GM19025 (cell line): ENCODE measurements at regions not wholly inside any gene's neighbourhood (a gene's known extent, or its start where the extent isn't known, plus 50 kb on each side); places are given as distances from the start of the nearest gene placed in this dataset.

Source experiments
- ATAC-seq: cut with Tn5 transposase; IDR thresholded peaks from one replicate; pipeline ENCODE4 v1.9.1; 2021; ENCODE audit warnings: mild to moderate bottlenecking, low read depth, moderate library complexity; ENCODE audit not compliant: unreplicated experiment

DNA sequence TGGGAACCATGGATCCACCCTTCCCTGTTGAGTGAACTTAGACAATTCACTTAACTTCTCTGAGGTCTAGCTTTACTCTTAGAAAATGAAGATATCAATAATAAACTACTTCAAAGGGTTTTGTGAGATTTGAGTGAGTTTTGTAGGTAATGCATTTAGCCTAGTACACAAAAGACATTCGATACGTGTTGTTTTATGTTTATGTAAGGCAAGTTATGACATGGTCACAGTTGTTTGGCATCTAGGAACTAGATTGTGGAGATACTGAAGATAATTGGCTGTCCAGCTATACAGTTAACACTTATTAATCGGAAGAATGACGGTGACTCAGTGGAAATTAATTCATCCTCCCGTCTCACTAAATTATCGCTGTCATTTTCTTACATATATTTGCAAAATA, 1781.1 kb upstream of the TENM3 start:
- no peak for ATAC-seq

DNA sequence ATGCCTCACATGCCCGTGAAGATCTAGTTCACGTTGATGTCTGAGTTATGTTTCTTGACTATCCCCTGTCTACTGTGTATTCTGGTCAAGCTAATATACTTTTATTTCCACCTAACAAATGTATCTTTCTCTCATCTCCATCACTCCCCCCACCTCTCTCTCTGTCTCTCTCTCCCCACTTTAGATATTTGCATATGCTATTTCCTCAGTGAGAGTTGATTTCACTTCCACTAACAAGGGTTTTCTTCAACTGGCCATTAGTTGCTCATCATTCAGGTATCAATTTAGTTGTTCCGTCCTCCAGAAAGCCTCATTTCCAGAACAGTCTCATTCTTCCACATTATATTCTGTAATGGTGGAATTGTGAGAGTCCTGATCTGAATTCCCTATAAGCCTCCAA, 1777.8 kb upstream of the TENM3 start:
- ATAC-seq = no peak

DNA sequence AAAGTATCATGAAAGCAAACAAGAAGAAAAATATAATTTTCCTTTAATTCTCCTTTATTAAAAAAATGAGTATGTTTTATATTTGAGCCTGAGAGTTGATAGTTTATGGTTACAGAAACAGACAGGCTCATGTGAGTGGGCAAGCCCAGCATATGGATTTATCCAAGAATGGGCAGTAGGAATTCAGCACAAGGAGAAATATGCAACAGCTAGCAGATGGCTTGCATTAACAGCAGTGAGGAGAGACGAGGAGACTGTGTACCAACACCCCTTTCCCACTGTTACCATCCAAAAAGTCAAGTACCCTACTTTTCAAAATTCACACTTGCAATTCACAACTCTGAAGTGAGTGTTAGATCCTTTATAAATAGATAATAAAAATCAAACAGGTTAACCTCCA, 1760.2 kb upstream of the TENM3 start:
- no peak for ATAC-seq

DNA sequence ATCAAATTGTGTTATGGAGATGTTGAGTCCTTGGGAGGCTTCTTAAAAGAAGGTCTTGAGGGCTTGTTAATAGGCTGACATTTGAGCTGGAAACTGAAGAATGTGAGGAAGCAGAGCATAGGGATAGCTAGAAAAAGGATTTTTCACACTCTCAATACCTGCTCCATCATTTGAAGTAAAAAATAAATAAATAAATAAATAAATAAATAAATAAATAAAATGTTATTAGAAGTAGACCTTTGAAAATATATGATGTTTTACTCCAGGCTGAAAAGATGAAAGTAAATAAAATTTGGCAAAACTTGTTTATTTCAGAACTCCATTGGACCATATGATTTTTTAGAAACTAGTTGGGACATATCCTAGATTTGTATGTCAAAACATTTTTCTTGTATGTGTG, 1757.8 kb upstream of the TENM3 start:
- no peak for ATAC-seq

DNA sequence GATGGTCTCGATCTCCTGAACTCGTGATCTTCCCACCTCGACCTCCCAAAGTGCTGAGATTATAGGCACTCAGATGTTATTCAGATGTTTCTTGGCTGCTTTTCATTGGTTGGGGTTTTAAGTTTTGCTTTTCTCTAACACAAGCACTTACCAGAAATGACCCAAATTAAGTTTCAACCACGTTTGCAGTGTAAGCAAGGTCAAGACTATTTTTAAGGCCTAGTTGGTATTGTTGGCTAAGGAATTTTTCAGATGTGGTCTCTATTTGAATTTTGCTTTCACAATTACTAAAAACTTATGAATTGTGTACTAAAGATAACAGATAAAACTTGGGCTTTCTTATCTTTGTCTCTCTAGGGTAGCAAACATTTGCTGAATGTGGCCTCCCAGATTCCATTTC, 1756.9 kb upstream of the TENM3 start:
- ATAC-seq = no peak

DNA sequence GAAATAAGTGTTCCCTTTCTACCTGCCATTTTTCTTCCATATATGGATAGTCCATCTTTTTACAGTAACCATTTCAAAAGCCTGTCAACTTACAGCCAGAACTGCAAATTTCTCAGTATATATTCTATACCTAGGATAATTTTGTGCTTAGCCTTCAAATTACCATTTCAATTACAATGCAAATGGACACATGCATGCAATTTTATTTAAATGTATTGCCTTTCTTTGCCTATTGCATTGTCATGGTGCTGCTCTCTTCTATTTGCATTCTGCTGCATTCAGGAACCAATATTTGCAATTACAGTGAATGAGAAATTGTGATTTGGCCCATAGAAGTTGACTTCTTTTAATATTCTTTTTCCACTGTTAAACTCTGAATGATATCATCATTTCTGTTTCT, 1753.4 kb upstream of the TENM3 start:
- no peak for ATAC-seq

DNA sequence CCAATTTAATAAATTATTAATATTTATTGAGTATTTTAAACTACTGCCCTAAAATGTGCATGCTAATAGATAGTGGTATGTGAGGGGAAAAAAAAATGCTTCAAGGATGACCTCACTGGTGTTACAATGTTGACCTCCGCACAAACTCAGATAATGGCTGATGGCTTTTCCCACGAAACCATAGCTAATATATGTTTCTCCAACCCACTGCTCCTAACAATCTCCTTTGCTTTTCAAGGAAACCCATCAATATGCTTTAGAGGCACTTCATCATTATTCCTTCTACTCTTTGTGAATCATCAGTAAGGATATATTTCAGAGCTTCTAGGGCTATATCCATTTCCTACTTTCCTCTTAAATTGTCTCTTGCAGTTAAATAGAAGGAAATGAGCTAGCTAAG, 1752.0 kb upstream of the TENM3 start:
- no peak for ATAC-seq

DNA sequence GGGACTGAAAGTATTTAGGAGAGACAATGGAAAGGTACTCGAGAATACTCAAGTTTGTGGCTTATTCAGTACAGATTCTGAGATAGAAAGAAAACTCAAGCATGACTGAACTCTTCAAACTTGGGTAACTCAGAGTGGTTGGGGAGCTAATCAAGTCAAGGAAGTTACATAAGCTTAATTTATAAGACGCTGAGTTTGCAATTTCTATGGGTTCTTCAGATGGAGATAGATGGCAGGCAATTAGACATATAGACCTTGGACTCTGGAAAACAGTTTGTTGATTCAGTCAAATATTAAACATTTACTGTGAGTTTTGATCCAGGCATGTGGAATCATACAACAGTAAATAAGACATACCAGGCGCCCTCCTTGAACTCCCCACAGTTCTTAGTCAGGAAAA, 1749.9 kb upstream of the TENM3 start:
- ATAC-seq = no peak

DNA sequence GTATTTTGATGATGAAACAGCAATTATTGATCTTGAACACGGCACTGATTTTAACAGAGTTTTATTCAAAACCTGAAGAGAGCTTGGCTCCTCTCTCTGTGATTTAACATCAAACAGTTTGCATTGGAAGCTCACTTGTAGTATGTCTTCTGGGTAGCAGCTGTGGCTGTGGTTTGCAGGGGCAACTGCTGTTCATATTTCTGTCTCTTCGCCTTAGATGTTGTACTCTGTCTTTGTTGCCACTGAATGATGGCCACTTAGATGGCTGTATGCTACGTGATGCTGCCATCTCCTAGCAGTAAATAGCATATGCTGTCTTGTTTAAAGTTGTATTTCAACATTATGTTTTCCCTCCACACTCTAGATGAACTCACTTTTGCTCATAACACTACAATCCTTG, 1743.0 kb upstream of the TENM3 start:
- ATAC-seq = no peak

DNA sequence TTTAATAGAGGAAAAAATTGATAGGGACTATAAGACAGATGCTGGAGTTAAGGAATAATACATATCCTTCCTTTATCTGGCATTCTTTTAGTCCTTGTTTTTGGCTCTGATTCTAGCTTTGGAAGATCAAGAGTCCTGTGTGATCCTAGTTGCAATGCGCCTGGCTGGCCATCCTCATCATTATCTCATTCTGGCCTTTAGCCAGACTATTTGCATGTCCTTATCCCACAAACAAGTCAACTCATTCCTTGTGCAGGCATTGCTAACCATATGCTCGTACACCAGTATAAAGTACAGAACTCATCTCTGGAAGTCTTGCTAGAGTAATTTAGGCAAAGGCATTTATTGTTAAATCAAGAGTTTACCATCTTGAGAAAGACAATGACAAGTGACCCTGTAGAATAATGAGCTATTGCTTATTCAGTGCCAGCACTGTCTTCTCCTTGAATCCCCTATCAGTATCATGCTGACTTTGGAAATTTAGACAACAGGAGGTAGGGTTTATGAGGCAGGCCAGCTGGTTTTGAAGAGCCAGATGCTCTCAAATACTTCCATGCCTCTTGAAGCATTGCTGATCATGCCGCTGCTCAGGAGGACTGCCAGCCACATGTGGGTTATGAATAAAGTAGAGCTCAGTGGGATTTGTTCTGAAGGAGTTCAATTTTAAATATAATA, 1730.3 kb upstream of the TENM3 start:
- ATAC-seq = no peak

DNA sequence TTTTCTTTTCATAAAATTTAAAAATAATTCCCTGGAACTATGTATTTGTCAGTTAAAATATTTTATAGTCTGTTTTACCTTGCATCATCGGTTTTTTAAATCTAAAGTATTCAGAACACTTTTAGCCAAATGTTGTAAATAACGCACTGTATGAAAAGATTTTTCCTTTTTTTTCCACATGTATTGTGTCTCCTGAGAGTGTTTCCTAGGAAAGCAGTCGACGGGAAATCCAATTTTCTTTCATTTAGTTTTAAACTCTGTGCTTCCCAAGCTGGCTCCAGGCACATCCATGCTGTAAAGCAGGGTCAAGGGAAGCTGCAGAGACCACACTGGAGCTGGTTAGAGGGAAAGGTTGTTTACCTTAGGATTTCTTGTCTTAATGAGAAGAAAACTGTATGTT, 1724.3 kb upstream of the TENM3 start:
- no peak for ATAC-seq

DNA sequence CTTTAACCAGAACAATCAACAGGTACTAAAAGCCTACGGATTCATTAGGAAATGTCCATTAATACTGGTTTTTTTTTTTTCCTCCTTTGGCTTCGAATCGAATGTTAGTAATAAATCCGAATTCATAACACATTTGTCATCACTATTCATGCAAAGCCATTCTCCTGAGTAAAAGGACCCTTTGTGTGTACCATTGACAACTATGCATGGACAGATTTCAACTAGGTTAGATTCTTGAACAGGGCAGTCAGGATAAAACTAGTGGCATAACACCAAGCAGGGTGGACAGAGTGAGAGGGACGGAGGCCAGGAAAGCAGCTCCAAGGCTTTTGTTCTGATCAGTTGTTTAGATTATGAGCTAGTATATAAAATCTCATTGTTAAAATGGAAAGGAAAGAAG, 1722.0 kb upstream of the TENM3 start:
- no peak for ATAC-seq

DNA sequence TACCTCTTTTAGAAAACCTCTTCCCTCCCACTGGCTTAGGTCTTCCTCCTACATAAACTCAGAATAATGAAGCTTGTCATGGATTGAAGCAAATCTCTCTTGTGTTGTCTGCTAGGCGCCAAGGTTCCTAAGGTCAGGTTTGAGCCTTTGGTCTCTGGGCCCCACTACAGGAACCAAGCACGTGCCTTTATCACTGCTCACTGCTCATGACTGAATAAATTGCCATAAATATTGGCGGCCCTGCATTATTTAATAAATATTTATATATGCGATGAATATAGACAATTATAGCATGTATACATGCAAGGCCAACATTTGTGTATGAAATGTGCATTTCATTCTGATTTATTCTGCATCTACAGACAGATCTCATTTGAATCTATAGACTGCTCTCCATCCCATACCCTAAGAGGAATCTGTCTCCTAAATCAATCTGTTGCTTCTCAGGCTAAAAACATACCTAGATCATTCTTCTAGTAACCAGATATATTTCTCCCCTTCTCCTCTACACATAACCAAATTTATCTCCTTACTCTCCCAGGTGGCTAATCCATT, 1717.6 kb upstream of the TENM3 start:
- ATAC-seq = no peak

DNA sequence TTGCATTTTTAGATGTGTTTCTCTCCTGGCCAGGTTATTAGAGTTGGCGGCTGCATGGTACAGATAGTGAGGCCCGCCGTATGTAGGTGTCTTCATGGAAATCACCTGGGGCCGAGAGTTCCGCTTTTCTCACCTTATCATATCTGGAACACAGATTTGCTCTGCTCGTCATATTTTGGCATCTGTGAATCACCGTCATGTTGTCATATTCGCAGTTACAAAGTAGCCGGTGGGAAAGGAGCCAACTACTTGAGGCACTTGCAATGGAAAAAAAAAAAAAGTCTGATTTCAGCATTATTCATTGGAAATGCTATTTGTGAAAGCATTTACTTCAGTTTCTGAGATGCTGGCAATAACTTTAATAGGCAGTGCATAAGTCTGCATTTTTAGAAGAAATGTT, 1715.2 kb upstream of the TENM3 start:
- no peak for ATAC-seq

DNA sequence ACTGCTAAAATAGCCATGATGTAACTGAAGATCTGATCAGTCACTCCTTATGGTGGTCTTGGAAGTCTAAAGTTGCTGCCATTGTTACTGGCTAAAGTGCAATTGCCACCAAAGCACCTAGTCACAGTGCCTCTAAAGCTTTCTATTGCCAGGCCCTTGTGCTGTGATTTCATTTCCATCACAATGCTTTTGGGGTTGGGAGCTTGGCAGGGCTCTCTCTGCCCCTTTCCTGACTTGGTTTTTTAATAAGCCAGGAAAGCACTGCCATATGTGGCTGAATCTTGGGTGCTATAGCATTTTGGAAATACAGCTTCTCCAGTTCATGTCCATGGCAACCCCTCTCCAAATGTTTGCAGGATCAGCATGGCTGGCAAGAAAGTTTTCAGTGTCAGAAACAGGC, 1712.4 kb upstream of the TENM3 start:
- no peak for ATAC-seq

DNA sequence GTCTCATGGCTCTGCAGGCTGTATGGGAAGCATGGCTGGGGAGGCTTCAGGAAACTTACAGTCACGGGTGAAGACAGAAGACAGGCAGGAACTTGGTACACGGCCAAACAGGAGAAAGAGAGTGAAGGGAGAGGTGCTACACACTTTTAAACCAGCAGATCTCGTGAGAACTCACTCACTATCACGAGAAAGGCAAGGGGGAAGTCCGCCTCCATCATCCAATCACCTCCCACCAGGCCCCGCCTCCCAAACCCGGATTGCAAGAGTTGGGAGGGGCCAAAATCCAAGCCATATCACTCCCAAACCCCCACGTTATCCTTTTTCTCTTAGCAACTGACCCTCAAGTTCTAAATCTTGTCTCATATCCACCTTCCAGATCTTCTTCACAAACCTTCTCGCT, 1710.5 kb upstream of the TENM3 start:
- no peak for ATAC-seq

DNA sequence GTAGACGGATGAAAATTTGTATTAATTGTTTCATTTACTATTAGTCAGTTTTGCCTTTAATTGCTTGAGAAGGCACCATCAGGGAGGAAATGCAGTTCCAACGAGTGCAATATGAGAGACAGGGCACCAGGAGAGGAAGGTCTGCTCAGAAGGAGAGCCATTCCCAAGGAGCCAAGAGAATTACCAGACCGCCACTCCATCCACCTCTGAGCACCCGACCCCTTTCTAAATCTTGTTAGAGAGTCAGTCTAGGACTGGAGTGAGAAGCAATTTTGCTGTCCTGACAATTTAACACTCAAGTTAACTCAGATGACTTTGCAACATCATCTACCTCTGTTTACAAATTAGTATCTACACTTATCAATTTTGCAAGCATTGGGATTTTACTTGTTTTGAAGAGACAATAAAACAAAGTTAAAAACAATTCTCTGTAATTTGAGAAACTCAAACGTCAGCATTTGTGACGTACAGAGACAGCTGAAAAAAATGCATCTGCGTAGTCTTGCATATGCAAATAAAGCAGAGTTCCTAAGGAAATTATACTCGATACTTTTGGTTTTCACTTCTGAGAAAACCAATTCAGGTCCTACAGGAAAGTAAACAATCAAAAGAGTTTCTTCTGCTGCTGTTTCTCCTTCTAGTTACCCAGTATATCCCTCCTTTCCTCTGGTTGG, 1704.7 kb upstream of the TENM3 start:
- ATAC-seq = no peak

DNA sequence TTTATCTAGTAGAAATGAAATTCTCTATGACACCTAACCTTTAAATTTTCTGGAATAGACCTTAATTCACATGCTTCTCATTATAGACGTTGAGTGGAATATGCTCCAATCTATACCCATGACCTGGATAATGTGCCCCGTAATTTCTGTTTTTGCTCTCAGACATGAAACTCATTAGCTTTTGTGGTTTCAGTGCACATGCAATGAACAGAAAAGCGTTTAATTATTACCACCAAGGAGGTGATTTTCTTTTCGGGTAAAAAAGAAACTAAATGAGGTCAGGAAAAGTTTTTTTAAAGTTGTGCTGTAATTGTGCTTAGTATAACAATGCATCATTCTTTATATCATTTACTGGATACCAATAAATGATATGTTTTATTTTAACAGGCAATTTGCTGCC, 1703.9 kb upstream of the TENM3 start:
- ATAC-seq = peak; percentile 66

DNA sequence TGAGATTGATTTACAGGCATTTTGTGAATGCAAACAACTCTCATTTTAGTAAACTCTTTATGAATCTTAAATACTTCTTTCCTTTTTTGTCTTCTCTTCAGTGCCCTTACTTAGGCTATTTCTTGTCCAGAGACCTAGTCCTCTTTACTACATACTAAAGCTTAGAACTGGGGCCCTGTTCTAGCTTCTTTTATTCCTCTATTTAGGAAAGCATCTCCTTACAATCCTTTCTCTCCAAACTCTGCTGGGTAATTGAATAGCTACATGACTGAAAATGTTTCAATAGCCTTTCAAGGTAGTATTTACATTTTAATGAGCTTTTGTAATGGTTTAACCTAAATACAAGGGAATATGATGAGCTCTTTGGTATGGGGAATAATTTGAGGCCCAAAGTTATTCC, 1701.5 kb upstream of the TENM3 start:
- ATAC-seq = no peak

DNA sequence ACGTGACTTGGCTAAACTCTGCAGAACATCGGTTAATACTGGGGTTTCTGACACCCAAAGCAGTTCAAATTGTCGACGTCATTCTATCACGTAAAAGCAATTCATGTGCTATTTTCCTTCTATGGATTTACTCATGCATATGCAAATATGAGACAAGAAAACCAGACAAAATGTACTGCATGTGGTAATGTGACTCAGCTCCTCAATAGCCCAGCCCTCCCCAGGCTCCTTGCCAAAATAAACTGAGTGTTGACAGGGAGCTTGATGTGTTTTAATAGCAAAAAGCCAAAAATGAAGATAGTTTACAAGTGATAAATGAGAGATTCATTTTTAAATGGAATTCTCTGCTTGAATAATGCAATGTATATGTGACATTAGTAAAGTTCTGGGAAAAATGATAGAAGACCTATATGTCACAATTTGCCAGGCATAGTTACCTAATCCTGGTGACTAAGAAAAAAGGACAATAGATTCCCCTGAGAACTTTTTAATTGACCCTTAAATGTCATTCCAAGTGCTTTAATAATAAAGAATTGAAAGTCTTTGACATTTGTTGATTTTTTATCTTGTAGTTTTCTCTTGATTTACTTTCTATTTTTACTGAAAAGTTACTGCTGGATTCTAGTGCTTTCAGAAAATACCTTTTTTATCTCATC, 1700.6 kb upstream of the TENM3 start:
- ATAC-seq = no peak

DNA sequence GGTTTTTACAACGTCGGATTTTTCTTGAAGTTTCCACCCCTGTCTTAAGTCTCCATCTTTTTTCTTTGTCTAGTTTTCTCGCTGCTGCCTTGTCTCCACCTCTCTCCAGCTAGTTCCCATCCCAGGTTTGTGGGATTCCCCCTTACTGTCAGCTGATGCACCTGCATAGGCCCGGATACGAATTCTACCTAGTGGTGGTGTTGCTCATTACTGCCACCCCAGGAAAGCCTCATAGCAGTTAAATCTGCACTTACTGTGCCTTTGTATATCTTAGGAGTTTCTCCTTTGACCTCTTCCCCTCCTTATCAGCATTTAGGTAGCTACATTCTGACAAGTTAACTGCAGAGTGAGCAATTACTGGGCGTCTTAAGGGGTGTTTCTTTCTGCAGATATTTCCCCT, 1693.1 kb upstream of the TENM3 start:
- no peak for ATAC-seq

DNA sequence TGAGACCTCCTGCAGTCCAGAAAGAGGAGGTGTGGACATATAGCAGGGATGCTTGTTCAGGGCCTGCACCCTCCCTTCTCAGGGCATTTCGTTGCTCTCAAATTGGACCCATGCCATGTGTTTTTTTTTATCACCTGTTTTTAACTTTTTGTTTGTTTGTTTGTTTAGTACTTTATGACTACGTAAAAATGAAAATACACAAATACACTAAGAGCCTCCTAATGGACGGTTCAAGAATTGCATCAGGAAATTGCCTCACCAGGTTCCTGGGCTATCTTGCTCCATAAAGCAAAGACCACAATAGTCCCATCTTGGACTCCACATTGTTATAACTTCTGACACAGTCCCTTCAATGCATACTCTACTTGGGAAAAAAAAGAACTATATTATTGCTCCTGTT, 1685.9 kb upstream of the TENM3 start:
- ATAC-seq = no peak
